Neural progenitor cell (in vitro differentiated cells): ENCODE measurements at regions not wholly inside any gene's neighbourhood (a gene's known extent, or its start where the extent isn't known, plus 50 kb on each side); places are given as distances from the start of the nearest gene placed in this dataset.

Experiments used
- CTCF ChIP-seq: fragments of 200-600 bp; sonication (generic); IDR thresholded peaks from 2 replicates; pipeline ENCODE4 v1.5.1; 2017; ENCODE audit warnings: antibody characterized with exemption, mild to moderate bottlenecking
- EZH2 ChIP-seq: fragments of 200-600 bp; sonication (generic); IDR thresholded peaks from 2 replicates; pipeline ENCODE4 v1.6.1; 2017; ENCODE audit warnings: antibody characterized with exemption, mild to moderate bottlenecking, moderate library complexity

- TF ChIP-seq CTCF (no peak), EZH2 (no peak)
Measured at GRCh38 chr3:124383846-124384466, 346.3 kb upstream of the UMPS start.
